WTC11 (cell line): ENCODE measurements at regions not wholly inside any gene's neighbourhood (a gene's known extent, or its start where the extent isn't known, plus 50 kb on each side); places are given as distances from the start of the nearest gene placed in this dataset.

ENCODE experiments used
- ATF1 ChIP-seq: sonication (generic); formaldehyde crosslinking; IDR thresholded peaks from 2 replicates; pipeline ENCODE4 v1.8.1; 2023; ENCODE audit warnings: mild to moderate bottlenecking, moderate library complexity, missing genetic modification reagents
- CREM ChIP-seq: sonication (generic); formaldehyde crosslinking; IDR thresholded peaks from 2 replicates; pipeline ENCODE4 v1.8.1; 2022; ENCODE audit warnings: mild to moderate bottlenecking, missing genetic modification reagents, moderate library complexity
- EMX1 ChIP-seq: fragments of 250-450 bp; sonication (Bioruptor Pico); IDR thresholded peaks from 2 replicates; pipeline ENCODE4 v1.8.0; 2021; ENCODE audit warnings: mild to moderate bottlenecking
- KAT7 ChIP-seq: sonication (generic); formaldehyde crosslinking; IDR thresholded peaks from 2 replicates; pipeline ENCODE4 v1.8.1; 2023; ENCODE audit warnings: missing genetic modification reagents, mild to moderate bottlenecking, borderline replicate concordance
- NR3C1 ChIP-seq: sonication (generic); formaldehyde crosslinking; conservative IDR thresholded peaks from 2 replicates; pipeline ENCODE4 v1.8.1; 2023; ENCODE audit warnings: low read depth, mild to moderate bottlenecking, missing genetic modification reagents
- TEAD4 ChIP-seq: sonication (generic); formaldehyde crosslinking; IDR thresholded peaks from 2 replicates; pipeline ENCODE4 v1.8.0; 2022; ENCODE audit warnings: mild to moderate bottlenecking, missing genetic modification reagents
- TP53 ChIP-seq: sonication (generic); formaldehyde crosslinking; IDR thresholded peaks from 2 replicates; pipeline ENCODE4 v1.8.1; 2023; ENCODE audit warnings: mild to moderate bottlenecking, missing genetic modification reagents
- TF ChIP-seq, protein P1 (sequence below): sonication (generic); formaldehyde crosslinking; IDR thresholded peaks from 2 replicates; pipeline ENCODE4 v1.8.1; 2022; ENCODE audit warnings: mild to moderate bottlenecking, moderate library complexity, missing genetic modification reagents
- TF ChIP-seq, protein P2 (sequence below): fragments of 200-600 bp; IDR thresholded peaks from 2 replicates; pipeline ENCODE4 v1.8.0; 2022; ENCODE audit warnings: antibody characterized with exemption
- TF ChIP-seq, protein P3 (sequence below): sonication (generic); formaldehyde crosslinking; IDR thresholded peaks from 2 replicates; pipeline ENCODE4 v1.8.0; 2022; ENCODE audit warnings: missing genetic modification reagents
- TF ChIP-seq, protein P4 (sequence below): sonication (generic); formaldehyde crosslinking; IDR thresholded peaks from 2 replicates; pipeline ENCODE4 v1.8.0; 2023; ENCODE audit warnings: missing genetic modification reagents, mild to moderate bottlenecking, borderline replicate concordance
- TF ChIP-seq, protein P5 (sequence below): sonication (generic); formaldehyde crosslinking; IDR thresholded peaks from 2 replicates; pipeline ENCODE4 v1.8.0; 2022; ENCODE audit warnings: mild to moderate bottlenecking, missing genetic modification reagents

DNA sequence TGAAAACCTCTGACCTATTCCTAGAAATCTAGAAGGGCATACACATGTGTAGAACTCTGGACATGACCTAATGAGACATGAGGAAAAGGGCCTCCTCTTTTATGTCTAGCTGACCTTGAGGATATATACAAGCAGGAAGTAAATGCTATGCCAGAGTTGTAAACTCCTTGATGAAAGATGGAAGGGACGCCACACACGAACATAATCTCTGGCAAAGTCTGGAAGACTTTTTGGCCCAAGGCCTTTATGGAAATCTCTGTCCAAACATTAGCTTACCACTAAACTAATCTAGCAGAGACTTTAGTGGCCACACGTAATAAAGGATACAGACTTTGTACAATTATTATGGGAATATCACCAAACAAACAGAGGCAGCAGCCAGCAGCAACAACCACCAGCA lies 138.1 kb upstream of the THSD7A start:
- TF ChIP-seq, protein P1, sequence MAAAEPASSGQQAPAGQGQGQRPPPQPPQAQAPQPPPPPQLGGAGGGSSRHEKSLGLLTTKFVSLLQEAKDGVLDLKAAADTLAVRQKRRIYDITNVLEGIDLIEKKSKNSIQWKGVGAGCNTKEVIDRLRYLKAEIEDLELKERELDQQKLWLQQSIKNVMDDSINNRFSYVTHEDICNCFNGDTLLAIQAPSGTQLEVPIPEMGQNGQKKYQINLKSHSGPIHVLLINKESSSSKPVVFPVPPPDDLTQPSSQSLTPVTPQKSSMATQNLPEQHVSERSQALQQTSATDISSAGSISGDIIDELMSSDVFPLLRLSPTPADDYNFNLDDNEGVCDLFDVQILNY, result no peak
- TF ChIP-seq, protein P2, sequence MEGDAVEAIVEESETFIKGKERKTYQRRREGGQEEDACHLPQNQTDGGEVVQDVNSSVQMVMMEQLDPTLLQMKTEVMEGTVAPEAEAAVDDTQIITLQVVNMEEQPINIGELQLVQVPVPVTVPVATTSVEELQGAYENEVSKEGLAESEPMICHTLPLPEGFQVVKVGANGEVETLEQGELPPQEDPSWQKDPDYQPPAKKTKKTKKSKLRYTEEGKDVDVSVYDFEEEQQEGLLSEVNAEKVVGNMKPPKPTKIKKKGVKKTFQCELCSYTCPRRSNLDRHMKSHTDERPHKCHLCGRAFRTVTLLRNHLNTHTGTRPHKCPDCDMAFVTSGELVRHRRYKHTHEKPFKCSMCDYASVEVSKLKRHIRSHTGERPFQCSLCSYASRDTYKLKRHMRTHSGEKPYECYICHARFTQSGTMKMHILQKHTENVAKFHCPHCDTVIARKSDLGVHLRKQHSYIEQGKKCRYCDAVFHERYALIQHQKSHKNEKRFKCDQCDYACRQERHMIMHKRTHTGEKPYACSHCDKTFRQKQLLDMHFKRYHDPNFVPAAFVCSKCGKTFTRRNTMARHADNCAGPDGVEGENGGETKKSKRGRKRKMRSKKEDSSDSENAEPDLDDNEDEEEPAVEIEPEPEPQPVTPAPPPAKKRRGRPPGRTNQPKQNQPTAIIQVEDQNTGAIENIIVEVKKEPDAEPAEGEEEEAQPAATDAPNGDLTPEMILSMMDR, result no peak
- TF ChIP-seq EMX1, result no peak
- TF ChIP-seq ATF1 (CRISPR knock-in tag), result no peak
- TF ChIP-seq TP53, result no peak
- no peak for TF ChIP-seq CREM (CRISPR knock-in tag)
- TF ChIP-seq NR3C1, result no peak
- TF ChIP-seq, protein P3, sequence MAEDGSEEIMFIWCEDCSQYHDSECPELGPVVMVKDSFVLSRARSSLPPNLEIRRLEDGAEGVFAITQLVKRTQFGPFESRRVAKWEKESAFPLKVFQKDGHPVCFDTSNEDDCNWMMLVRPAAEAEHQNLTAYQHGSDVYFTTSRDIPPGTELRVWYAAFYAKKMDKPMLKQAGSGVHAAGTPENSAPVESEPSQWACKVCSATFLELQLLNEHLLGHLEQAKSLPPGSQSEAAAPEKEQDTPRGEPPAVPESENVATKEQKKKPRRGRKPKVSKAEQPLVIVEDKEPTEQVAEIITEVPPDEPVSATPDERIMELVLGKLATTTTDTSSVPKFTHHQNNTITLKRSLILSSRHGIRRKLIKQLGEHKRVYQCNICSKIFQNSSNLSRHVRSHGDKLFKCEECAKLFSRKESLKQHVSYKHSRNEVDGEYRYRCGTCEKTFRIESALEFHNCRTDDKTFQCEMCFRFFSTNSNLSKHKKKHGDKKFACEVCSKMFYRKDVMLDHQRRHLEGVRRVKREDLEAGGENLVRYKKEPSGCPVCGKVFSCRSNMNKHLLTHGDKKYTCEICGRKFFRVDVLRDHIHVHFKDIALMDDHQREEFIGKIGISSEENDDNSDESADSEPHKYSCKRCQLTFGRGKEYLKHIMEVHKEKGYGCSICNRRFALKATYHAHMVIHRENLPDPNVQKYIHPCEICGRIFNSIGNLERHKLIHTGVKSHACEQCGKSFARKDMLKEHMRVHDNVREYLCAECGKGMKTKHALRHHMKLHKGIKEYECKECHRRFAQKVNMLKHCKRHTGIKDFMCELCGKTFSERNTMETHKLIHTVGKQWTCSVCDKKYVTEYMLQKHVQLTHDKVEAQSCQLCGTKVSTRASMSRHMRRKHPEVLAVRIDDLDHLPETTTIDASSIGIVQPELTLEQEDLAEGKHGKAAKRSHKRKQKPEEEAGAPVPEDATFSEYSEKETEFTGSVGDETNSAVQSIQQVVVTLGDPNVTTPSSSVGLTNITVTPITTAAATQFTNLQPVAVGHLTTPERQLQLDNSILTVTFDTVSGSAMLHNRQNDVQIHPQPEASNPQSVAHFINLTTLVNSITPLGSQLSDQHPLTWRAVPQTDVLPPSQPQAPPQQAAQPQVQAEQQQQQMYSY (CRISPR knock-in tag), result no peak
- TF ChIP-seq, protein P4, sequence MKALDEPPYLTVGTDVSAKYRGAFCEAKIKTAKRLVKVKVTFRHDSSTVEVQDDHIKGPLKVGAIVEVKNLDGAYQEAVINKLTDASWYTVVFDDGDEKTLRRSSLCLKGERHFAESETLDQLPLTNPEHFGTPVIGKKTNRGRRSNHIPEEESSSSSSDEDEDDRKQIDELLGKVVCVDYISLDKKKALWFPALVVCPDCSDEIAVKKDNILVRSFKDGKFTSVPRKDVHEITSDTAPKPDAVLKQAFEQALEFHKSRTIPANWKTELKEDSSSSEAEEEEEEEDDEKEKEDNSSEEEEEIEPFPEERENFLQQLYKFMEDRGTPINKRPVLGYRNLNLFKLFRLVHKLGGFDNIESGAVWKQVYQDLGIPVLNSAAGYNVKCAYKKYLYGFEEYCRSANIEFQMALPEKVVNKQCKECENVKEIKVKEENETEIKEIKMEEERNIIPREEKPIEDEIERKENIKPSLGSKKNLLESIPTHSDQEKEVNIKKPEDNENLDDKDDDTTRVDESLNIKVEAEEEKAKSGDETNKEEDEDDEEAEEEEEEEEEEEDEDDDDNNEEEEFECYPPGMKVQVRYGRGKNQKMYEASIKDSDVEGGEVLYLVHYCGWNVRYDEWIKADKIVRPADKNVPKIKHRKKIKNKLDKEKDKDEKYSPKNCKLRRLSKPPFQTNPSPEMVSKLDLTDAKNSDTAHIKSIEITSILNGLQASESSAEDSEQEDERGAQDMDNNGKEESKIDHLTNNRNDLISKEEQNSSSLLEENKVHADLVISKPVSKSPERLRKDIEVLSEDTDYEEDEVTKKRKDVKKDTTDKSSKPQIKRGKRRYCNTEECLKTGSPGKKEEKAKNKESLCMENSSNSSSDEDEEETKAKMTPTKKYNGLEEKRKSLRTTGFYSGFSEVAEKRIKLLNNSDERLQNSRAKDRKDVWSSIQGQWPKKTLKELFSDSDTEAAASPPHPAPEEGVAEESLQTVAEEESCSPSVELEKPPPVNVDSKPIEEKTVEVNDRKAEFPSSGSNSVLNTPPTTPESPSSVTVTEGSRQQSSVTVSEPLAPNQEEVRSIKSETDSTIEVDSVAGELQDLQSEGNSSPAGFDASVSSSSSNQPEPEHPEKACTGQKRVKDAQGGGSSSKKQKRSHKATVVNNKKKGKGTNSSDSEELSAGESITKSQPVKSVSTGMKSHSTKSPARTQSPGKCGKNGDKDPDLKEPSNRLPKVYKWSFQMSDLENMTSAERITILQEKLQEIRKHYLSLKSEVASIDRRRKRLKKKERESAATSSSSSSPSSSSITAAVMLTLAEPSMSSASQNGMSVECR, result no peak
- no peak for TF ChIP-seq TEAD4 (CRISPR knock-in tag)
- TF ChIP-seq, protein P5, sequence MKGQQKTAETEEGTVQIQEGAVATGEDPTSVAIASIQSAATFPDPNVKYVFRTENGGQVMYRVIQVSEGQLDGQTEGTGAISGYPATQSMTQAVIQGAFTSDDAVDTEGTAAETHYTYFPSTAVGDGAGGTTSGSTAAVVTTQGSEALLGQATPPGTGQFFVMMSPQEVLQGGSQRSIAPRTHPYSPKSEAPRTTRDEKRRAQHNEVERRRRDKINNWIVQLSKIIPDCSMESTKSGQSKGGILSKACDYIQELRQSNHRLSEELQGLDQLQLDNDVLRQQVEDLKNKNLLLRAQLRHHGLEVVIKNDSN (CRISPR knock-in tag), result no peak
- no peak for TF ChIP-seq KAT7 (CRISPR knock-in tag)
